ENCODE measurements at regions not wholly inside any gene's neighbourhood (a gene's known extent, or its start where the extent isn't known, plus 50 kb on each side); places are given as distances from the start of the nearest gene placed in this dataset.
"Not testable (repeated sequence)": the region's sequence is repeated elsewhere in the genome, so short reads cannot be mapped to it uniquely, and the experiment has no call there.

DNA sequence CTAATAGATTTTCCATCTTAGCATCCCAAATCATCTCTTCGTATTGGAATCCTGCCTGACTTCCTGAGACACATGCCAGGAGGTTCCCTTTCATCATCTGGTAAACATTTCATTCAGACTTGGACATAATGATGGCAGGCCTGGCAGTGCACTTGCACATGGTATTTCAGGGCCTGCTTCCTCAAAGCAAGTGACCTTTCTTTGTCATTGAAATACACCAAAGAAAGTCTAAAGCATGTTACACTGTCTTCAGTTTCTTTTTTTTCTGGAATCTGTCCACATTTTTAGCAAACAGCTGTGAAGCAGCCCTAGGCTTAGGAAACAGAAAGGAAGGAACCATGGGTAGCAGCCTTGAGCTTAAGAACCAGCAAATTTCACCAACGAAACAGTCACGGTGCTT, 205.9 kb upstream of the VCX start:
- DNase-seq = no peak

DNA sequence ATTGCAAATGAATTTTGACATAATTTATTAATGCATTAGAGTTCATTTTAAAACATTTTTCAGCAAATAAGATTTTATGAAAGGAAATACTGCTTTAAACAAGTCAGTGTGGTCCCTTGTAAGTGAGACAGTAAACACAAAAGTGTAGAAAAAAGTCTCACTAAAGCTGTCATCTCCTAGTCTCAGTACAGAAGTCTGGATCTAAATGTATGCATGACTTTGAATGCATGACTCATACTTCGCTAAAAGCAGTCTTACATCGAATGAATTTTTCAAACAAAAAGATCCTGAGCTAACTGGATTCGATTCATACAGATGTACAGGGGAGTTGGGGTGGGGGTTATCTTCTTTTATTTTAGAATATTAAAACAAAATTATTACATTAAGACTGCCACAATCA, 207.4 kb upstream of the VCX start:
- DNase-seq = no peak

- no peak for DNase-seq
Observed at GRCh38 chrX:7620560-7620959, 222.4 kb upstream of the VCX start.

- no peak for DNase-seq
Observed at GRCh38 chrX:7617994-7618393, 225.0 kb upstream of the VCX start.

GRCh38 chrX:7614616-7615015, 228.4 kb upstream of the VCX start:
- no peak for DNase-seq

DNA sequence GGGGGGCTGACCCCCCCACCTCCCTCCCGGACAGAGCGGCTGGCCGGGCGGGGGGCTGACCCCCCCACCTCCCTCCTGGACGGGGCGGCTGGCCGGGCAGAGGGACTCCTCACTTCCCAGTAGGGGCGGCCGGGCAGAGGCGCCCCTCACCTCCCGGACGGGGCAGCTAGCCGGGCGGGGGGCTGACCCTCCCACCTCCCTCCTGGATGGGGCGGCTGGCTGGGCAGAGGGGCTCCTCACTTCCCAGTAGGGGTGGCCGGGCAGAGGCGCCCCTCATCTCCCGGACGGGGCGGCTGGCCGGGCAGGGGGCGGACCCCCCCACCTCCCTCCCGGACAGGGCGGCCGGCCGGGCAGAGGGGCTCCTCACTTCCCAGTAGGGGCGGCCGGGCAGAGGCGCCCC, 234.3 kb upstream of the VCX start:
- DNase-seq = not testable (repeated sequence)

DNA sequence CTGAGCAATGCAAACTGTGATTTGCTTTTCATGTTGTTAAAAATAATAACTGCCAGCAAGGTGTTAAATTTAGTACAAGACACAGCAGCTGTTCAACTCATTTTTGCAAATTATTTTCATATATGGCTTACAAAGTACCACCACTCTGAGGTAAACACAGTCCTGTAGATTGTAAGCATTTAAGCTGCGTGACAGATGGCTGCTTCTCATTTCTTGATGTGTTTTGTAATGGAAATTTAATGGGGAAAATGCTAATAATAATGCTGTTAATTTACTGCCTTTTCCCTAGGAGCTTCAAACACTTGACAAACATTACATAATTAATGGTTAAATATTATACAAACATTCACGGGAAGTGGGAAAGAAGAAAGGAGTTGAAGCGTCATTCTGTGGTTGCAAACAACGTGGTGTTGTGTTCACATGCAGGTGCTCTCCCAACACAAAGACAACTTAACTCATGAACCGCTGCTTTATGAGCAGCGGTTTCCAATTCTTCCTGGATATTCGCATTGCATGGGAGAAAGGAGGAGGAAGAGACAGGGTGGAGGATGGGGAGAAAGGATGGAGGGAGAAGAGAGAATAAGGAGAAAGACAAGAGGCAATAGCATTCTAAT, 236.8 kb upstream of the VCX start:
- DNase-seq = no peak

DNA sequence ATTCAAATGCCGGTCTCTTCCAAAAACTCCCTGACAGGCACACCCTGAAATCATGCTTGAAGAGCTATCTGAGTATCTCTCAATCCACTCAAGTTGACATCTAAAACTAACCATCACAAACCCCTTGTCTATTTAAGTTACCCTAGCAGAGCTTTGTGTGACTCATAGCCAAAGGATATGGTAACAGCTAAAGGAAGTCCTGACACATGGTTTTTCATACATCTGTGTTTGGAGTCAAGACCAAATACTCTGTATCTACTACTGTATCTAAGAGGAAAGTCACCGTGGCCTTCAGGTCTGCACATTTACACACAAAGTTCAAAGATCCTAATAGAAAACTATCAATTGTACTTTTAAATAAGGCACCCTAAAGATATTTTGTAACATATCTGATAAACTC, 239.6 kb upstream of the VCX start:
- DNase-seq = no peak

- no peak for DNase-seq
Observed at GRCh38 chrX:7596822-7597221, 246.1 kb upstream of the VCX start.

DNA sequence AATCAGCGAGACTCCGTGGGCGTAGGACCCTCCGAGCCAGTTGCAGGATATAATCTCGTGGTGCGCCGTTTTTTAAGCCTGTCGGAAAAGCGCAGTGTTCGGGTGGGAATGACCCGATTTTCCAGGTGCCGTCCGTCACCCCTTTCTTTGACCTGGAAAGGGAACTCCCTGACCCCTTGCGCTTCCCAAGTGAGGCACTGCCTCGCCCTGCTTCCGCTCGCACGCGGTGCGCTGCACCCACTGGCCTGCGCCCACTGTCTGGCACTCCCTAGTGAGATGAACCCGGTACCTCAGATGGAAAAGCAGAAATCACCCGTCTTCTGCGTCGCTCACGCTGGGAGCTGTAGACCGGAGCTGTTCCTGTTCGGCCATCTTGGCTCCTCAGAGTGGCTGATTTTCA, 249.6 kb upstream of the VCX start:
- DNase-seq = not testable (repeated sequence)

DNA sequence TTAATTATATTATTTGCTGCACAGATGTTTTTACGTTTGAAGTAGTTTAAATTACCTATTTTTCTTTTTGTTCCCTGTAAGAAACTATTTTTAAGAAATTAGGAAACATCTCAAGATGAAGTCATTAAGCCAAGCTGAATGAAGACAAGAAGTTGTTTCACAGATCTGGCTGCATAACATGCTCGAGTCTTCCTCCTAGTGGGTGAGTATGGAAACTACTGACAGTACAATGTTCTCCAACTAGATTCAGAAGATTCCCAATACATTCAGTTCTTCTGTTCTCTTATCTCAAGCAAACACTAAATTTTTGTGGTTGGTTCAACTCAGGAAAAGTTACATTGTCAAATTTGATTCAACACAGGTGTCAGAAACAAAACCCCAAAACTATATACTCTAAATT, 256.8 kb upstream of the VCX start:
- no peak for DNase-seq

GRCh38 chrX:7582191-7582590, 260.8 kb upstream of the VCX start:
- no peak for DNase-seq

DNA sequence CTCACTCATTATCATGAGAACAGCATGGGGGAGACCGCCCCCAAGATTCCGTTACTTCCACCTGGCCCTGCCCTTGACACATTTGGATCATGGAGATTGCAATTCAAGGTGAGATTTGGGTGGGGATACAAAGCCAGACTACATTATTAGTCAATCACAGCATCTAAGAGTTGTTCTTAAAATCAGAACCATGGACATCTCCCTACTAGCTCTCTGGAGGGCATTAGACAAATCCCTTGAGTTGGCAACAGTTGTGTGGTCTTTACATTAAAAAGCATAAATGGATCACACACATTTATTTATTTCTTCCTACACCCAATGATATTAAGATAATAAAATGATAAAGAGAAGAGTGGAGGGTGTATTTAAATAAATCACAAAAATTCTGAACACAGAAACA, 262.8 kb upstream of the VCX start:
- DNase-seq = no peak

- no peak for DNase-seq
Observed at GRCh38 chrX:7574325-7574724, 268.6 kb upstream of the VCX start.

DNA sequence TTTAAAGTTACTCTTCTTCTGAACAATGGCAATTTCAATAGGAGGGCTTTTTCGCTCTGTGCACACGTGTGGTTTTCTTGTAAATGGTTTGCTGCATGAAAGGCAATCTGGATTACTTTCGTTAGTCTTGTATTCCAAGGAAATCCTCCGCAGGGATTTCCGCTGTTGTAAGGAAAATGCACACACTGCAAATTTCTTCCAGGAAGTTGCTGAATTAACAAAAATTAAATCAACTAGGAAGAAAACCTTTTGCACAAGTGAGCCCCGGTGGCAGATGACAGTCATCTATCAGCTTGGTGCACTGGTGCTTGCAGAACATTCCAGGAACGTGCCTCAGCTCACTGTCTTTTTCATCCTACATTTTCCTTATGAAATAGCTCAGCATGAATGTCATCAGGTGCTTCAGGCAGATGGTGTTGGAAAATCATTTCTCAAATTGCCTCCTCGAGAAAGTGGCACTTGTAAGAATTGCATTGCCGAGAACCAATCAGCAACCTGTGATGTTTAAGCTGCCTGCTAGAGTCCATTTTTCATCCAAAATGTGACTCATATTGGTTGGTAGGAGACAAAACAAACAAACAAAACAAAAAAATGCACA, 272.4 kb upstream of the VCX start:
- no peak for DNase-seq

- no peak for DNase-seq
Observed at GRCh38 chrX:7568597-7568996, 274.4 kb upstream of the VCX start.

DNA sequence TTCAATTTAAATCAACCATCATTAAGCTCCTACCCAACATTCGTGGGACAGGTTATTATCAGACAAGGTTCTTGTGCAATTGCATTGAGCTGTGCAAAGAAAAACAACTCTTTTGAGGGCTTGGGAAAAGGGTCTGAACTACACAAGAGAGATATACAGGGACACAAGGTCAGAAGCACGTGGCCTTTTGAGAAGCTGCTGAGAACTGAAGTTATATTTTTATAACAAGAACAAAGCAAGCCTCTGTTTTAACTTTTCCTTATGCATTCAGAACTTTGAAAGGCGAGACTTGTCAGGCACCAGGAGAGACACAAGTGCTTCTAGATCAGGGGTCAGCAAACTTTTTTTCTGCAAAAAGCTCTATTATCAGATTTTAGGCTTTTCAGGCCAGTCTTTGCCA, 274.8 kb upstream of the VCX start:
- no peak for DNase-seq

GRCh38 chrX:7552760-7553159, 290.2 kb upstream of the VCX start:
- no peak for DNase-seq

GRCh38 chrX:7546551-7547080, 296.4 kb upstream of the VCX start:
- DNase-seq = no peak

GRCh38 chrX:7545564-7545963, 297.4 kb upstream of the VCX start:
- DNase-seq = no peak

DNA sequence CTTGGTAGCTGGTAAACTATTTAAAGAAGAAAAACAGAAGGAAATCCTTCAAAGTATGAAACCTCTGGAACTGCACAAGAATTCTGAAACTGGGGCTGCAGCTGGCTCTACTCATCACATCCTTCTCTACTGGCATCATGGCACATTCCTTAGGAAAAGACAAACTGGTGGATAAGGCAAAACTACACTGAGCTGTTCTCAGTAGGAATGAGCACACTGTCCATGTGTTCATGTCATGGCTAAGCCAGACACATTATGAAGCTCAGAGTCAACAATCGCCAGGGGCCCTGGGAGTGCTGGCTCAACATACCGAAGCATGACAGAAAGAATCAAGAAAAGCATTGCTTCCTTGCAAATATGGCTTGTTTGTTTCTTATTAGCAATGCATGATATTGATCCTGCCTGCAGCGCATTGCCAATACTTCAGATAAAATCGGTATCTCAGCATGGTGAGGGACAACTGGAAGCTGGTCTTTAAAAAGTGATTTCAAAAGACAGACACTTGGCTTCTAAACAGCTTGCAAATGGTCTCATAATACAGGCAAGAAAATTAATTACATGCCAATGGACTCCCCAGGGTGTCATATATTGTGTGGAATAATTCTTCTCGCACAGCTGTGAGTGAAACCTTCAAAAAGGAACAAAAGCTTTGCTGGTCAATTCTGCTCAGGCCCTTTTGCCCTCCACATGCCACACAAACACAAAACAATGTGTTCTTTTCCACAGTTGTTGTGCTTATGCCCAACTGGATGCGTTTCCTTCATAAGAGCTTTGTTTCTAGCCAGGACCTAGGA, 300.2 kb upstream of the VCX start:
- DNase-seq = no peak

- DNase-seq = no peak
Observed at GRCh38 chrX:7522860-7523259, 320.1 kb upstream of the VCX start.

- DNase-seq = no peak
Observed at GRCh38 chrX:7515681-7516413, 327.1 kb upstream of the VCX start.
